ENCODE measurements at regions not wholly inside any gene's neighbourhood (a gene's known extent, or its start where the extent isn't known, plus 50 kb on each side); places are given as distances from the start of the nearest gene placed in this dataset.

GRCh38 chr9:80185112-80185738 lies 613.5 kb downstream of the TLE4 start:
- Mint-ChIP-seq H3K27ac (no peak overlapping the region), H3K4me3 (no peak overlapping the region), H3K9me3 (no peaks in the 10 kb centered on the region), H3K4me1 (ENCODE audit: low read depth) (no peaks in the 10 kb centered on the region), H3K36me3 (ENCODE audit: low read depth) (no peaks in the 10 kb centered on the region), H3K27me3 (no peaks in the 10 kb centered on the region)
- no peak for DNase-seq

DNA sequence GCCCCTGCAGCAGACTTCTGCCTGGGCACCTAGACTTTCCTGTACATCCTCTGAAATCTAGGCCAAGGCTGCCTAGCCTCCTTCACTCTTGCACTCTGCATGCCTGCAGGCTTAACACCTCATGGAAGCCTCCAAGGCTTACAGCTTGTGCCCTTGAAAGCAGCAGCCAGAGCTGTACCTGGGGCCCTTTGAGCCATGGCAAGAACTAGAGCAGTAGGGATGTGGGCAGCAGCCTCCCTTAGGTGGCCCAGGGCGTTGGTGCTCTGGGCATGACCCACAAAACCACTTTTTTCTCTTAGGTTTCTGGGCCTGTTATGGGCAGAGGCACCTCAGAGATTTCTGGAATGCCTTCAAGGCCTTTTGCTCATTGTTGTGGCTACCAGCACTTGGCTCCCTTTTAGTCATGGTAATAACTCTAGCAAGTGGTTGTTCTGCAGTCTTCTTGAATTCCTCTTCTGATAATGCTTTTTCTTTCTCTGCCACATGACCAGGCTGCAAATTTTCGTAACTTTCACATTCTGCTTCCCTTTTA lies 606.2 kb downstream of the TLE4 start:
- no peaks in the 10 kb centered on the region for H3K27me3 Mint-ChIP-seq
- H3K4me3 Mint-ChIP-seq, result no peak overlapping the region
- no peak for DNase-seq
- H3K9me3 Mint-ChIP-seq, result no peaks in the 10 kb centered on the region
- no peaks in the 10 kb centered on the region for H3K36me3 Mint-ChIP-seq (ENCODE audit: low read depth)
- no peak overlapping the region for H3K27ac Mint-ChIP-seq
- no peaks in the 10 kb centered on the region for H3K4me1 Mint-ChIP-seq (ENCODE audit: low read depth)

DNA sequence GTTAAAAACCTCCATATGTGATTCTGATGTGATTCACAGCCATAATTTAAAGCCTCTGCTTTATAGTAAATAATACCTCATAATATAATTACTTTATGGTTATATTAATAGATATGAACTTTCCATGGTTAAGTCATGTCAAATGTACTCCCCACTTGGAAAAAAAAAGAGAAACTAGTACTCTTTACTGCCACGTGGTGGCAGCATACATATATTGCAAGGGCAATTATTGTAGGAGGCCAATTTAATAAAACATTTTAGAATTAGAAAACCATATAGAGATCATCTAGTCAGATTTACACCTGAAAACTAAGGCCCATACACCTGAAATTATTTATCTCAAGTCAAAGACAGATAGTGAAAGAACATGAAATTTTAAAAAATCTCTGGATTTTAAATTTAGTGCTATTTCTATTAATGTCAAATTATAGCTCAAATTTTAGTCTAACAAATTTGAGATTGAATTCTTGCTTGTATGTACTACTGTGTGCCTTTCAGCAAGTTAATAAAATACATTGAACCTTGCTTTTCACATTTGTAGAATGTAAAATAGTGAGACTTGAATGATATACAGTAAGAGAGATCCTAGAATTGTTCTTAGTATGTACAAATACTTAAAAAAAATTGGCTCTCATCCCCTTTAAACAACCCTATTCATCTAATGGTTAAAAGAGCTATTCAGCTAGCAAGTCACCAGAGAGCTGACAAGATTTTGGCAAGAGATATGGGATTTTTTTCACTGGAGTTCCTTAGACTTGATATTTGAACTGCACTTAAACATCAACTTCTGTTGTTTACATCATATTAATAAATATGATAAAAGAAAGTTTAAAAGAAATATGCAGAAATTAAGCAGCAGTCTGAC lies 603.8 kb downstream of the TLE4 start:
- H3K4me1 Mint-ChIP-seq (ENCODE audit: low read depth), result no peaks in the 10 kb centered on the region
- peaks cover 2% of the 10 kb centered on the region for H3K27me3 Mint-ChIP-seq
- no peak overlapping the region for H3K27ac Mint-ChIP-seq
- H3K9me3 Mint-ChIP-seq, result no peaks in the 10 kb centered on the region
- no peak for DNase-seq
- H3K4me3 Mint-ChIP-seq, result no peak overlapping the region
- no peaks in the 10 kb centered on the region for H3K36me3 Mint-ChIP-seq (ENCODE audit: low read depth)

DNA sequence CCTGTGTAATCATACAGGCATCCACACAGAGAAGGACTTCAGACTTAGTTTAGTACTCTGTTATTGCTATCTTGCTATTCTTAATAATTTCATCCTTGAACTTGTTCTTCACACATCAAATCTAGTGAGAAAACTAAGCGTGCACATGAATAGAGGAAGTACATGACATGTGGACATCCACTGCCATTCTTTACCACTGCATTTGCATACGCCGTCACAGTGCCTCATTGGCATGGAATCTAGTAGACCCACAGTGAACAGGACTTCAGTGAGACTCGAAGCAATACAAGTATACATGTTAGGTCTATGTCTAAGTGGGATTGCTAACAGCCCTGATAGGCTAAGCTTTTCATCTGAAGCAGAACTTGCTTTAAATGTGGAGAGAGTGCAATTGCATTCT lies 592.1 kb downstream of the TLE4 start:
- Mint-ChIP-seq H3K4me1 (ENCODE audit: low read depth) (no peaks in the 10 kb centered on the region), H3K9me3 (no peaks in the 10 kb centered on the region), H3K27ac (no peak overlapping the region), H3K27me3 (peaks cover 9% of the 10 kb centered on the region), H3K36me3 (ENCODE audit: low read depth) (no peaks in the 10 kb centered on the region), H3K4me3 (no peak overlapping the region)
- DNase-seq, result no peak

GRCh38 chr9:80158554-80159170 lies 586.9 kb downstream of the TLE4 start:
- Mint-ChIP-seq H3K27me3 (peaks cover 9% of the 10 kb centered on the region), H3K9me3 (no peaks in the 10 kb centered on the region), H3K36me3 (ENCODE audit: low read depth) (no peaks in the 10 kb centered on the region), H3K4me1 (ENCODE audit: low read depth) (no peaks in the 10 kb centered on the region), H3K4me3 (no peak overlapping the region), H3K27ac (no peak overlapping the region)
- no peak for DNase-seq

DNA sequence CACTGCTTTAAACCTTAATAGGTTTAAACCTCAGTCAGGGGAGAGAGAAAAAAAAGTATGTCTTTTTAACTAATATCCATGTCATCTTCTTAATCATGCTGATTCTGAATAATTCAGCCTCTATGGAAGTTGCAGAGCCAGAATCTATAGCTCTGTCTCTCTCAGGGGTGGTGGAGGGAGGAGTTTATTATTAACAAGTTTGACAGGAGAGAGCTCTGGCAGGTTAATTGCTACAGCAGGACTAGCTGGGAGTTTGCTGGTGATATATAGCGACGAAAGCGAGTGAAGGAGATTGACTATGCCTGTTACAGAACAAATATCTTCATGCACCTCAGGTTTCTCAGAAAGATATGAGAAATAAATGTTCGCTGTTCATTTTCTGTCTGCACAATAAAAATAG lies 586.4 kb downstream of the TLE4 start:
- Mint-ChIP-seq H3K4me3 (no peak overlapping the region), H3K36me3 (ENCODE audit: low read depth) (no peaks in the 10 kb centered on the region), H3K27ac (no peak overlapping the region), H3K9me3 (no peaks in the 10 kb centered on the region), H3K27me3 (peaks cover 9% of the 10 kb centered on the region), H3K4me1 (ENCODE audit: low read depth) (no peaks in the 10 kb centered on the region)
- DNase-seq, result no peak

- Mint-ChIP-seq H3K36me3 (ENCODE audit: low read depth) (no peaks in the 10 kb centered on the region), H3K4me1 (ENCODE audit: low read depth) (no peaks in the 10 kb centered on the region), H3K4me3 (no peak overlapping the region), H3K27me3 (peaks cover 9% of the 10 kb centered on the region), H3K27ac (no peak overlapping the region), H3K9me3 (no peaks in the 10 kb centered on the region)
- no peak for DNase-seq
These were observed 585.8 kb downstream of the TLE4 start for GRCh38 chr9:80157561-80157983.

GRCh38 chr9:80156756-80157472 lies 585.1 kb downstream of the TLE4 start:
- Mint-ChIP-seq H3K9me3 (no peaks in the 10 kb centered on the region), H3K27ac (no peak overlapping the region), H3K4me1 (ENCODE audit: low read depth) (no peaks in the 10 kb centered on the region), H3K27me3 (peaks cover 9% of the 10 kb centered on the region), H3K4me3 (no peak overlapping the region), H3K36me3 (ENCODE audit: low read depth) (no peaks in the 10 kb centered on the region)
- DNase-seq, result no peak

- H3K27me3 Mint-ChIP-seq, result peaks cover 2% of the 10 kb centered on the region
- no peaks in the 10 kb centered on the region for H3K4me1 Mint-ChIP-seq (ENCODE audit: low read depth)
- H3K36me3 Mint-ChIP-seq (ENCODE audit: low read depth), result no peaks in the 10 kb centered on the region
- H3K4me3 Mint-ChIP-seq, result no peak overlapping the region
- no peak overlapping the region for H3K27ac Mint-ChIP-seq
- DNase-seq, result no peak
- no peaks in the 10 kb centered on the region for H3K9me3 Mint-ChIP-seq
These were observed 584.5 kb downstream of the TLE4 start for GRCh38 chr9:80156262-80156661.

DNA sequence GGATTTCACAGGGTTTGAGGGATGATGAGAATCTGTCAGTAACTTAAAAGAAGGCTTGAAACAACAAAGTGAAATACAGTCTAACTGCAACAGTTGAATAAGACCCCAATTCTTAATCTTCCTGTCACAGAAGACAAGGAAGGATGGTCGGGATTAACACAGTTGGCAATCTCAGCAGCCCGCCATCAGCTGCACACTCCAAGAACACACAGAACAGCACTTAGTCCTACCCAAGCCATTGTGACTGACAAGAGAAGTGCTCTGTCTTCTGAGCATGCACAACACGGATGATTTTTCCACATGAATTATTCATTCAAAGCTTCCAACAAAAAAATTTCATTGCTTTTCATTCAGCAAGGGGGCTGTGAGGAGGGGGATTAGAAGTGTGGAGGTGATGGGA lies 576.1 kb downstream of the TLE4 start:
- H3K27me3 Mint-ChIP-seq, result peaks cover 2% of the 10 kb centered on the region
- no peak overlapping the region for H3K27ac Mint-ChIP-seq
- DNase-seq, result no peak
- H3K4me1 Mint-ChIP-seq (ENCODE audit: low read depth), result no peaks in the 10 kb centered on the region
- H3K9me3 Mint-ChIP-seq, result peaks cover 16% of the 10 kb centered on the region
- H3K4me3 Mint-ChIP-seq, result no peak overlapping the region
- H3K36me3 Mint-ChIP-seq (ENCODE audit: low read depth), result no peaks in the 10 kb centered on the region

- no peaks in the 10 kb centered on the region for H3K36me3 Mint-ChIP-seq (ENCODE audit: low read depth)
- no peak for DNase-seq
- no peak overlapping the region for H3K27ac Mint-ChIP-seq
These were observed 574.7 kb downstream of the TLE4 start for GRCh38 chr9:80146466-80146865.

DNA sequence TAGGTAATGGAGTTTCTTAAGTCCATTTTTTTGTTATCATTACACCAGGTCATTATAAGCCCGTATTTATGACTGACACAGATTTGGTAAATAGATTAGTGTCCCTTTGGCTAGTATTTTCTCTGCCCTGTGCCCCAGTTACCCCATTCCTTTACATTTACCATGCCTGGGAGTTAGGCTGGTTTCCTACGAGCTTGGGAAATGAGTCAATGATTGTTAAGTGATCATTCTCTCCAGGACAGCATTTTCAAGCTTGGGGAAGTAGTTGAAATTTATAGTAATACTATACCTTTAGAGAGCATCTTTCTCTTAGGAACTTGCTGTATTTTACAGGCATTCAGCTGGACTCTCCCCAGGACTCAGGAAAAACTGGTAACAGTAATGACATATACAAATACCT lies 573.1 kb downstream of the TLE4 start:
- peaks cover 7% of the 10 kb centered on the region for H3K9me3 Mint-ChIP-seq
- H3K4me1 Mint-ChIP-seq (ENCODE audit: low read depth), result no peaks in the 10 kb centered on the region
- peaks cover 2% of the 10 kb centered on the region for H3K27me3 Mint-ChIP-seq
- DNase-seq, result no peak
- no peaks in the 10 kb centered on the region for H3K36me3 Mint-ChIP-seq (ENCODE audit: low read depth)
- no peak overlapping the region for H3K27ac Mint-ChIP-seq
- H3K4me3 Mint-ChIP-seq, result no peak overlapping the region

More at GRCh38 chr9:80146466-80146865, 574.7 kb downstream of the TLE4 start:
- H3K9me3 Mint-ChIP-seq, result peaks cover 16% of the 10 kb centered on the region
- no peaks in the 10 kb centered on the region for H3K4me1 Mint-ChIP-seq (ENCODE audit: low read depth)
- H3K27me3 Mint-ChIP-seq, result peaks cover 2% of the 10 kb centered on the region
- no peak overlapping the region for H3K4me3 Mint-ChIP-seq

DNA sequence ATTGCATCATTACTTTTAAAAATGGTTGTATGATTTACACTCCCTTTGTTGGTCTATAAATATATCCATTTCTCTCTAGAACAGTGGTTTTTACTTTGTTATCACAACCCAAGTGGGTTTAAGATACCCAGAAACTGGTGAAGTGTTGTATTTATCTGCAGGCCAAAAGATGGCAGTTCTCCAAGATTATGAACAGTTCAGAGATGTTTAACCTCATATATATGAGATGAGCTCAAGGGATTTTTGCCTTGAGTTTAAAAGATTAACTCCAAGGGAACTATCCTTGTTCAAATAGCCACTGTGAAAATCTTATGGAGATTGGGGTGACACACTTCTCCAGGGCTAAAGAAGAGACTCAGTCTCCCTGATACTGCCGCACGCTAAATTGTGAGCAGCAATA lies 572.6 kb downstream of the TLE4 start:
- Mint-ChIP-seq H3K36me3 (ENCODE audit: low read depth) (no peaks in the 10 kb centered on the region), H3K9me3 (peaks cover 2% of the 10 kb centered on the region), H3K4me3 (no peak overlapping the region), H3K27me3 (peaks cover 2% of the 10 kb centered on the region), H3K4me1 (ENCODE audit: low read depth) (no peaks in the 10 kb centered on the region), H3K27ac (no peak overlapping the region)
- no peak for DNase-seq

DNA sequence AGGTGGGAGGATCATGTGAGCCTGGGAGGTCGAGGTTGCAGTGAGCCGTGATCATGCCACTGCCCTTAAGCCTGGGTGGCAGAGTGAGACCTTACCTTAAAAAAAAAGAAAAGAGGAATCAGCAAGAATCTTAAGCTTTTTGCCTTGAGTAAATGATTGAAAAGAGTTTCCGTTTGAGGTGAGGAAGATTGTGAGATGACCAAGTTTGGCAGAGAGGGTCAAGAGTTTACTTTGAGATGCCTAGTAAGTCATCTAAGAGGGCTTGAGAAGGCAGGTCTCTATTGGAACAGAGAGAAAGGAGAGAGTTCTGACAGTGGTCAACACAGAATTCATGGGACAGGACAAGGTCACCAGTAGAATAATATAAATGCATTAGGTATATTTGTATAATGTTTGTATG lies 572.1 kb downstream of the TLE4 start:
- Mint-ChIP-seq H3K4me1 (ENCODE audit: low read depth) (no peaks in the 10 kb centered on the region), H3K27me3 (no peaks in the 10 kb centered on the region), H3K36me3 (ENCODE audit: low read depth) (no peaks in the 10 kb centered on the region), H3K4me3 (no peak overlapping the region), H3K9me3 (no peaks in the 10 kb centered on the region), H3K27ac (no peak overlapping the region)
- no peak for DNase-seq
